Ascending aorta (tissue), 2 donors: ENCODE measurements at regions not wholly inside any gene's neighbourhood (a gene's known extent, or its start where the extent isn't known, plus 50 kb on each side); places are given as distances from the start of the nearest gene placed in this dataset.

Experiments used
- DNase-seq, 2 donors: peaks; one replicate each; pipeline ENCODE4 v3.0.0-alpha.2; 2019; ENCODE audit warnings: low spot score in 2 of 2
- H3K27ac ChIP-seq, 2 donors: fragments of 200-600 bp; sonication (generic); one replicate each; pipeline ENCODE4 v1.5.1; 2016 to 2017; ENCODE audit warnings: mild to moderate bottlenecking in 1 of 2
- H3K27me3 ChIP-seq: fragments of 200-600 bp; sonication (generic); one replicate; pipeline ENCODE4 v1.5.1; 2017
- H3K36me3 ChIP-seq, 2 donors: fragments of 200-600 bp; sonication (generic); one replicate each; pipeline ENCODE4 v1.5.1; 2016
- H3K4me1 ChIP-seq, 2 donors: fragments of 200-600 bp; sonication (generic); one replicate each; pipeline ENCODE4 v1.5.1; 2016 to 2017; ENCODE audit warnings: mild to moderate bottlenecking in 1 of 2
- H3K4me3 ChIP-seq, 2 donors: fragments of 200-600 bp; sonication (generic); one replicate each; pipeline ENCODE4 v1.5.1; 2016 to 2017; ENCODE audit warnings: mild to moderate bottlenecking in 1 of 2
- H3K9me3 ChIP-seq, 2 donors: fragments of 200-600 bp; sonication (generic); one replicate each; pipeline ENCODE4 v1.5.1; 2016
- CTCF ChIP-seq, 3 experiments: fragments of 200-600 bp in 2 of 3; fragments of 450-650 bp in 1 of 3; sonication (generic) in 2 of 3; IDR thresholded peaks; one replicate each; pipeline ENCODE4 v1.5.1; 2016 to 2019; ENCODE audit warnings: antibody characterized with exemption in 3 of 3, mild to moderate bottlenecking in 1 of 3, moderate library complexity in 1 of 3
- intact Hi-C: fragments of 100-400 bp; cut with DNase I; formaldehyde crosslinking; loops from one replicate; pipeline ENCODE4 v1.15.1; 2023

GRCh38 chr1:195960580-195960979, 647.7 kb downstream of the KCNT2 start:
- Histone ChIP-seq H3K27ac (no peak overlapping the region), H3K27me3 (no peaks in the 10 kb centered on the region), H3K36me3 (no peaks in the 10 kb centered on the region), H3K9me3 (no peaks in the 10 kb centered on the region), H3K4me3 (no peak overlapping the region), H3K4me1 (no peaks in the 10 kb centered on the region)
- intact Hi-C loops: no loop called here
- DNase-seq: no peak
- no peak for TF ChIP-seq CTCF (IDR thresholded peaks at IDR 0.05)

- no peaks in the 10 kb centered on the region for H3K36me3 ChIP-seq
- TF ChIP-seq CTCF (IDR thresholded peaks at IDR 0.05): no peak
- intact Hi-C loops: no loop called here
- no peak for DNase-seq
- no peaks in the 10 kb centered on the region for H3K9me3 ChIP-seq
- no peak overlapping the region for H3K4me3 ChIP-seq
- no peaks in the 10 kb centered on the region for H3K27me3 ChIP-seq
- no peak overlapping the region for H3K27ac ChIP-seq
- H3K4me1 ChIP-seq: no peaks in the 10 kb centered on the region
Observed at GRCh38 chr1:195958131-195958530, 650.1 kb downstream of the KCNT2 start.

GRCh38 chr1:195956845-195957244, 651.4 kb downstream of the KCNT2 start:
- Histone ChIP-seq H3K4me1 (no peaks in the 10 kb centered on the region), H3K36me3 (no peaks in the 10 kb centered on the region), H3K27ac (no peak overlapping the region), H3K27me3 (no peaks in the 10 kb centered on the region), H3K9me3 (no peaks in the 10 kb centered on the region), H3K4me3 (no peak overlapping the region)
- no peak for TF ChIP-seq CTCF (IDR thresholded peaks at IDR 0.05)
- DNase-seq: no peak
- intact Hi-C loops: no loop called here

DNA sequence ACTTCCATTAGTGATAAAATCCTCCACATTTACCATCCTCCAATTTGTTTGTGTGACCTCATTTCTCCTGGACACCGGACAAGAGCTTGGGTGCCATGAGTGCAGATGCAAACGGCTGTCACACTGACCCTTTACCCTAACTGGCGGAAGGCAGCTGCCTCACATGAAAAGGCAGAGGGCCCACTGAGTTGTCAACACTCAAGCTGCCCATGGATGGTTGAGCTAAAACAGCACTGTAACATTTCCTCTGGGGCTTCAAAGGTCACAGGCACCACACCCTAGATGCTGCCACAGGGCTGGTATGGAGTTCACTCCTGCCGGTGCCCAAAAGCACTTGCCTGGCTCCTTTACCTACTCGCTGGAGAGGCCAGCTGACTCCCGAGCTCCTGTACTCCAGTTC, 653.4 kb downstream of the KCNT2 start:
- intact Hi-C loops: no loop called here
- no peaks in the 10 kb centered on the region for H3K4me1 ChIP-seq
- H3K27me3 ChIP-seq: no peaks in the 10 kb centered on the region
- no peak overlapping the region for H3K27ac ChIP-seq
- DNase-seq: no peak
- H3K36me3 ChIP-seq: no peaks in the 10 kb centered on the region
- no peak for TF ChIP-seq CTCF (IDR thresholded peaks at IDR 0.05)
- H3K4me3 ChIP-seq: no peak overlapping the region
- H3K9me3 ChIP-seq: no peaks in the 10 kb centered on the region

GRCh38 chr1:195951313-195951712, 656.9 kb downstream of the KCNT2 start:
- no peaks in the 10 kb centered on the region for H3K9me3 ChIP-seq
- intact Hi-C loops: no loop called here
- no peak overlapping the region for H3K27ac ChIP-seq
- no peaks in the 10 kb centered on the region for H3K4me1 ChIP-seq
- no peaks in the 10 kb centered on the region for H3K27me3 ChIP-seq
- DNase-seq: no peak
- no peak overlapping the region for H3K4me3 ChIP-seq
- TF ChIP-seq CTCF (IDR thresholded peaks at IDR 0.05): no peak
- H3K36me3 ChIP-seq: no peaks in the 10 kb centered on the region
